Activated CD4-positive, alpha-beta T cell treated with anti-CD3 and anti-CD28 coated beads for 48 hours (primary cell): ENCODE measurements at regions not wholly inside any gene's neighbourhood (a gene's known extent, or its start where the extent isn't known, plus 50 kb on each side); places are given as distances from the start of the nearest gene placed in this dataset.

ENCODE experiments used
- DNase-seq: peaks from one replicate; pipeline ENCODE4 v3.0.0-alpha.2; 2020

DNA sequence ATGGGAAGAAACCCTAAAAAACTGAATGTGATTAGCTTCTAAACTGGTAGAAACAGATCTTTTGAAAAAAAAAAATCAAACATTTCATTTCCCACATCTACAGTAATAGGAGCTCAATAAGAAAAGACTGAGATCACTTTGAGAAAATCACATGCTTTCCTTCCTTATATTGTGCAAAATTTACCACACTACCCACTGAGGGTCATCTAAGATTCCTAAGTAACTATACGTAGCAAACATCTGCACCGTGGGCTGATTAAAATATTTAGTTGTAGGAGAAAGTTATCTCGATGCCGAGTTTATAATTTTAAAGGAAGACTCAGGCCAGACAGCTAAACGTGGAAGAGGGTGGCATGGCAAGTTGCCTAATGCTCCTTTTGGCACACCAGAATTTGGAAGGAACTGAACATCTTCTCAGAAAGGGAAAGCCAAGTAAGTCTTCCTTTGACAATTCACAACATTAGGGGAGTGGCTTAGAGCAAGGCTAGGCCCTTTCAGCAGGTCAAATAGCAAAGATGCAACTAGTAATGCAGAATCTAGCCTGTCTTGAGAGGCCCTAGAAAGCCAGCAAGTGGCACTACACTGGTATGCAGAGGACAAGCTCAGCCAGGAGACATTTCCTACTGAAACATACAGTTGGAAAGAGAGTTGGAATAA is 128.0 kb downstream of the TMA16 start:
- DNase-seq, result no peak

DNA sequence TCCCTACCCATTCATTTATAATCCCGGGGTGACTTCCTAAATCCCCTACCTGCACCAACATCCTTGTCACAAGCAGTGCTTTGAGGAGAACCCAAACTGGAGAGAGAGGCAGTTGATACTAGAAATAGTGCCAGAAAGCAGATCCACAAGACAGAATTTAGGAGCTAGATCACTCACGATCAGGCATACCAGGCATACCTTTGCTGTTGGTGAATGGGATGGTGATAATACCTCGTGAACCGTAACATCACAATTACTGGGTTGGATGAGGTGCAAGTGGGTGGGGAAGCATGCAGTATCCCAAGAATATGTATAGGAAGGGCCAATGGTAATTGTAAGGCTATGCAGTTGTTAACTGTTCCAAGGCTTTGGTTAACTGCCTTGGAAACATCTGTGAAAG is 129.3 kb downstream of the TMA16 start:
- DNase-seq, result no peak

DNA sequence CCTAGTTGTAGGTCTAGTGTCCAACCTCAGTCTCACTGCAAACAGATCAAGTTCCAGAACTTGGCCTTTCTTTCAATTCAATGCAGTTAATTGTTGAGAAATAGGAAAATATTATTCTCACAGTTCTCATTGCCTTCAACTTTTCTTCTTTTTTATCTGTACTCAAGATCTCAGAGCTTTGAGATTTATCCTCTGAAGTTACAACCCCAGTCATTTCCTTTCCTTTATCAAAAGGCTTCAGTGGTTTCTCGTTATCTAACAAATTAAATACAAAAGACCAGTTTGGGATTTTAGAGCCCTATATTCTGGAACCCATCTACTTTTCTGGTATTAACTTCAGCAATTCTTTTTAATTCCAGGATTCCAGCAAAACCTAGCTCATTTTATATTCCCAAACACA is 130.2 kb downstream of the TMA16 start:
- no peak for DNase-seq

DNA sequence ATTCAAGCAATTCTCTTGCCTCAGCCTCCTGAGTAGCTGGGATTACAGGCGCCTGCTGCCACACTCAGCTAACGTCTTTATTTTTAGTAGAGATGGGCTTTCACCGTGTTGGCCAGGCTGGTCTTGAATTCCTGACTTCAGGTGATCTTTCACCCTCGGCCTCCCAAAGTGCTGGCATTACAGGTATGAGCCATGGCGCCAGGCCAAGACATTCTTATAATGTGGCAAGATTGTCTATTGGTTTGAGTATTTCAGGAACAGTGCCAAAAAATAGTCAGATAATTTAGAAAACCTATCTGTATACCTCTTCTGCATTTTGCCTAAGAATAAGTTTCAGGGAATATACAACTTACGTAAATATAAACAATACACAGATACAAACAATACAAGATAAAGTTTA is 136.8 kb downstream of the TMA16 start:
- DNase-seq, result no peak

DNA sequence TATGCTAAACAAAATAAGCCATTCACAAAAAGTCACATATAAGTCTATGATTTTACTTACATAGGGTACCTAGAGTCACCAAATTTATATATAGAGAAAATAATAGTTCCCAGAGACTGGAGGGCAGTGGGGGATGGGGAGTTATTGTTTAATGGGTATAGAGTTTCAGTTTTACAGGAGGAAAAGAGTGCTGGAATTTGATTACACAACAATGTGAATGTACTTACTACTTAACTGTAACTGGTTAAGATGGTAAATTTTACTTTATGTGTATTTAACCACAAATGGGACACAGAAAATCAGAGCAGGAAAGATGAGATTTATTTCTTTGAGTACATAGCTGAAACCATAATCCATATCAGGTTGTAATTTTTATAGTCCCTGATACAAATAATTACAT is 144.4 kb downstream of the TMA16 start:
- DNase-seq, result no peak

DNA sequence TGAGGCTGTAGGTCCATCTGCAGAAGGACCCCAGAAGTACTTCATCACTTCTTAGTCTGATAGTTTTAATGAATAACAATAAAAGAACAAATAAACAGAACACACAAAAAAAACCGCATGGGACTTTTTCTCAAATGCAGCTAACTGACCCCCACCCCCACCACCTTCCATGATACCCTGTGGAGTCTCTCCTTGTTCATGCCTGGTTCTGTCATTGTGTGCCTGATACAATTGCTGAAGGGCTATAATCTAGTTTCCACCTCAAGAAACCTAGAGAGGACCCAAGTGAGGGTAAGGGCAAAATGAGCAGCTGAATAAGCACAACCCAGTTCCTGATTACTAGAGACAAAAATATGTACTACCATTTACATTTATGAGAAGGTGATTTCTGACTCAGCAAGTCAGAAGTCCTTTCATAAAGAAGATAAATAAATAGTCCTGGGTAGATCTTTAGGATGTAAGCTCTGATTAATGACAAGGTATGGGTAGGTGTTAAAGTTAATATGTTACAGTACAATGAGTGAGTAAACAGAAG is 155.1 kb downstream of the TMA16 start:
- no peak for DNase-seq

DNA sequence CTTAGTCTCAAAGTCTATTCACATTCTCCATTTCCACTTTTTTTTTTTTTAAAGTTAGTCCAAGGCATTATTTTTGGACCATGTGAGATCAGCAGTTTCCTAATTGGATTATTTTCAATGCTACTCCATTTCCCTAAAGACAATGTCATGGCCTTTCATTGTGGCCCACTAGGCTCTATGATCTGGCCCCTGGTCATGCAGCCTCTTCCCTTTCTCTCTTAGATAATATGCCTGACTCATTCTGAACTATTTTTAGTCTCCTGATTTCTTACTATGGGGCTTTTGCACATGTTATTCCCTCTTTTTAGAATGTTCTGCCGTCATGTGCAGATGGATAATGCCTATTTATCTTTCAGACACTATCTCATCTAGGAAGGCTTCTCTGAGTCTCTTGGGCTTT is 157.3 kb downstream of the TMA16 start:
- DNase-seq, result no peak

DNA sequence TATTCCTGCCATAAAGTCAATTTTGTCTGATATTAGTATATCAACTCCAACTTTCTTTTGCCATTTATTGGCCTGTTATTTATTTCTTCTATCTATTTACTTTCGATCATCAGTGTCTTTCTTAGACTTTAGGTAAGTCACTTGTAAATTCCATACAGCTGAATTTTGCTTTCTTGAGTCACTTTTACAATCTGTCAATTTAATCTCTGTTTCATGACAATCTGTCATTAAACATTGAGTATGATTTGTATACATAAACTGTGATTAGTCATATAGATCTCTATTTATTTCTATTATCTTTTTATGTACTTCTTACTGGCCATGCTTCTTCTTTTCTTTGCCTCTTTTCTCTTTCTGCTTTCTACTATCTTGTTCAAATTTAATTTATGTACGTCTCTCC is 160.1 kb downstream of the TMA16 start:
- no peak for DNase-seq

DNA sequence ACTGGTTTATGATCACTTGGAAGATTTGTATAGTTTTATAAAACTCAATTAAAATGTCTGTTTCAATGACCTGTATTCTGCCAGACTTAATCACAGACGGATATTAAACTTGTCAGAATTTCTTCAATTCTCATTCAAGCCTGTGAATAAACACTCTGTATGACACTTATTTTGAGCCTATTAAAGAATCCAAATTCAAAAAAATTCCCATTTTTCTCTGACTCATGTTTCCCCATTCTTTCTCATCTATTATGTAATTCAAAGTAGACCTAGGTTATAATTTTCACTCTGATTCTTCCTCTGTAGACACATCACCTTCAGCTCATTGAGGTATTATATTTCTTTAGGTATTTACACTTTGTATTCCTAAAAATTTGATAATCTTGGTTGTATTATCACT is 166.1 kb downstream of the TMA16 start:
- DNase-seq, result no peak

DNA sequence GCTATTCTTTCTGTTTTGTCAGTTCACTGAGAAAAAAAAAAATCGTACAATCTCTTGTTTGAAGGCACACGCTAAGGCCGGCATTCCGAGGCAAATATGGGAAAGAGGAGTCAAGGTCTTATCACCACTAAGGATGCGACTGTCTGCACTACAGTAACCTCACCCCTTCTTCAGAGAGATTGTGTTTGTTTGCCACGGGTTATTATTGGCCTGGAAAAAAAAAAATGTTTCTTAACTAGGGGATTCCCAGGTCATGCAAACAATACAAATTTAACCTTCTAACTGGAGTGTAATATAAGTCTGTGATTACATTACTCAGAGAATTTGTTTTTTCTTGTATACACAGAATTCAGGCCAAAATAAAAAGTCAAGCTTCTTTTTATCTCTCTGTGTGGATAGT is 168.3 kb downstream of the TMA16 start:
- DNase-seq, result no peak

DNA sequence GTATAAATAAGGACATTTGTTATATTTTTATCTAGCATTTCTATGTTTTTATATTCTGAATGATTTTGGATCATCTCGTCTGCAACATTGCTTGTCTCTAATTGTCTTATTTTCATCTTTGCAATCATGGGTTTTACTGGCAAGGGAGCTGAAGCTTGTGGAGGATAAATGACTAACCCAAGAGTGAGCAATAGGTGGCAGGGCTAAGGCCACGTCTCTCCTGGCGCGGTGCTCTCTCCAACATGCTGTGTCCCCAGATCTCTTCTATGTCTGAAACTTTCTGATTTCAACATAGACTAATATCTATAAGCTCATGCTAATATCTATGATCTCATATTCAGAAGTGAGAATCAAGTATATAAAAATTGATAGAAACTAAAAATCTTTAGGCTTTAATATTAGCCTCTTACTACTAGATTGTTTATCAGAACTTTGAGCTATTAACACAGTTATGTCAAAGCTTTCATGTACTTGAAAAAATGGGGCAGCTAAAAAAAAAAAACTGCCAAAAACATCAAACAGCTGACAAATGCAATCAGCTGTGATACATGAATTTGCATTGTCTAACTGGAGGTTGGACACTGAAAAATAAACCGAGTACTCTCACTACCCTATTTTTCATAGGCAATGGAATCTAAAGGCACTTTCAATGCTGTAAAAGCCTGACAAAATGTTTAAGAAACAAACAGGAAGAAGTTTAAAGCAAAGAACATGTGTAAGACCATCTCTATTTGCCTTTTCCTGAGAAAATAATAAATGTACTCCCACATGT is 169.2 kb downstream of the TMA16 start:
- DNase-seq, result no peak

DNA sequence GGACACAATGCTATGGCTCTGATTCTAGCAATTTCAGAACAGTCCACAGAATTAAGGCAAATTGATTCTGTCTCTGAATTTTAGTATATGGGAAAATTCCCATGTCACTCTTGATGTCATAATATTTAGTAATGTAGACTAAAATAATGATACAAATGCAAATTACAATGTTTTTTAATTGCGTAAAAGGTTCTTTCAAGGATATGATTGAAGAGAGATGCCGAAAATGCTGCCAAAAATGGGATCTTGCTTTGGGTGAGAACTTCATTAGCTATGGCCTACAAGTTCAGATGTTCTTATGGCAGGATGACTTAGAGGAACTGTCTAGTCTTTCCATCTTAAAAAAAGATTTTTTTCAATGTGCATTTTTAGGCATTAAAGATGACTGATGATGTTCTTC is 170.6 kb downstream of the TMA16 start:
- no peak for DNase-seq

DNA sequence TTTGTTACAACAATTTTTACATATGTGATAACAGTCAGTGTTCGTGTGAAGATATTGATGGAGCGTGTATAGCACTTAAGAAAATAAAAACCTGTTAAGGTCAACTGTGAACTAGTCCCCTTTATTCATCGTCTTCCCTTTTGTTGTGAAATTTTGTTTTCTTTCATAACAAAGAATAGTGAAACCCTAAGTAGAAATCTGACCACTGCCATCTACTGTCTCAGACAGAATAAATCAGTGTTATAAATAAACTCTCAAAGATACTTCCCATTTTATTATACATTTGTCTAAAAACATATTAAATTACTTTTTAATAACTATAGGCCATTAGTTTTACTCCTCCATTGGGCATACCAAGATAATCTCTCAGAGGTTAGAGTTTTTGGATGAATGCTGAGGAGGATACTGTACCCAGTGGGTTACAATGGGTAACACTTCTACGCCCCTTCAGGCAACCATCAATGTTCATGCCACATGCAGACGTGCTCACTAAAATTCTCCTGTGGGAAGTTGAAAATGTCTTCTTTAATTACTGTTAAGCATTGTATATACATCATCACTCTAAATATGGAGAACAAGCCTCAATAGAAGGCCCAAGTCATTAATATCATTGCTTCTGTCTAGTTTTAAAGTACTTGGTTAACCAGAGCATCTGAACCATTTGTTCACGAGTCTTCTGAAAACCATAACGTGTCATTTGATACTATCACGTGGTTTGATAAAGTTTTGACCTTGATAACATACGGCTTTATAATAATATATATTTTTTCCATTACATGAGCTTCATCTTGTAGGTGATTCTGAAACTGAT is 171.2 kb downstream of the TMA16 start:
- no peak for DNase-seq

DNA sequence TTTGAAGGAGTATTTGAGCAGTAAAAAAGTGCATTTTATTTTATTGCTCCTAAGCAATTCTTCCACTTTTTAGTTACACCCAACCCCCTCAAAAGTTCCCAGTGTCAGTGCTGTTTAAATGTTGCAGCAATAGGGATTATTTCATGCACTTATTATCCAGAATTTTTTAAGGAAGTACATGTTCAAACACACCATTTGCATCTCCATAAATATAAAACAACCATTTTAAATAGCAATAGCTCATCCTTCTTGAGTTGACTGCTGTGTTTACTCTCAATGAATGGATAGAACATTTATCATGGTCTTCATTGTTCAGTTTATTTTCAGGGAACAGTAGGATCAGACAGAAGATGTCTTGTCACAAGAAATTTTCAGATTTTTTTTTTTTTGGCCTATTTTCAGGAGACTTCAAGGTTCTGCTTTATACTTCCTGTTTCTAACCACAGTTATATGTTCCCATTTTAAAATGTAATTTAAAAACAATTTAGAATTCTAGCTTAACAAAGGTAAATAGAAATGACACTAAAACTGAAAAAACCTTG is 171.9 kb downstream of the TMA16 start:
- no peak for DNase-seq

DNA sequence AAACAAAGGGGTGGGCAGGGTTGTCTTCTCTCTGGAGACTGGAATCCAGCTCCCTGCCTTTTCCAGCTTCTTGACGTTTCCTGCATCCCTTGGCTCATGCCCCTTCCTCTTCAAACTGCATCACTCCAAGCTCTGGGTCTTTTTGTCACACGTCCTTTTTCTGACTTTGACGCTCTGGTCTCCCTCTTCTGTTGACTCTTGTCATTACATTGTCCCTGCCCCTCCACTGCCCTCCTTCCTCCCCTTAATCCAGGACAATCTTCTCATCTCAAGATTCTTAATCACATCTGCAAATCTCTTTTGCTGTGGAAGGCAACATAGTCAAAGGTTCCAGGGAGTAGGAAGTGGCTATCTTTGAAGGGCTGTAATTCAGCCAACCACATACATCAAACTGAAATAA is 178.3 kb downstream of the TMA16 start:
- DNase-seq, result no peak

DNA sequence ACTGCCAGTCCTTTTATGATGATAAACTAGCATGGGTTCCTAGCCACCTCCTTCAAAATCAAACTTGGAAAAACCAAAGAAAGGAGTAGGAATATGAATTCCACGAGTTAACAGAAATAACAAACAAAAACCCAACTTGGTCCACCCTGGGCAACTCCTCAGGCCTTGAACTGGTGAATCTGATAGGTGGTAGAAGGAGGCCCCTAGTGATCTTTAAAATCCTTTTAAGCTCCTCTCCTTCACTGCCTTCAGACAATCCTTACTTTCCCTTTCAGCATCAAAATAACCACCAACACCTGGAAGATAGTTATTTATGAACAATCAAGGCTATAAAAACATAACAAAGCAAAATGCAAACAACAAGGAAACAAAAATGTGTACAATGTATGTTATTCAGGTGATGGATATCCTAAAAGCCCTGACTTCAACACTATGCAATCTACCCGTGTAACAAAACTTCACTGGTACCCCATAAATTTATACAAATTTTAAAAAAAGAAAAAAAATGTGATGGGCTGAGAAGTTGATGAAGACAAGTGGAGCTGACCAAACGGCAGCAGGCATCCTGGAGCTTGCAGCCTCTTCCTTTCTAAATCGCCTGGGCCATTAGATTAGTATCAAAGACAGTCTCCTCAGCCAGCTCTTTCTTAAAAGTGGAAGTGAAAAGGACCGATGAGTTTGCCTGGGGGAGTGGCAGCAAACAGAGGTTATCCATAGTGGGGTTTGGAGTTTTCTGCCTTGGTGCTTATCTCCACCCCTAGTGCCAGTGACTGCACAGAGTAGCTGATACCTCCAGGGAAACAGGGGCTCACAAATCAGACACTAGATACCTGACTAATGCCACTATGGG is 179.6 kb downstream of the TMA16 start:
- DNase-seq, result no peak

DNA sequence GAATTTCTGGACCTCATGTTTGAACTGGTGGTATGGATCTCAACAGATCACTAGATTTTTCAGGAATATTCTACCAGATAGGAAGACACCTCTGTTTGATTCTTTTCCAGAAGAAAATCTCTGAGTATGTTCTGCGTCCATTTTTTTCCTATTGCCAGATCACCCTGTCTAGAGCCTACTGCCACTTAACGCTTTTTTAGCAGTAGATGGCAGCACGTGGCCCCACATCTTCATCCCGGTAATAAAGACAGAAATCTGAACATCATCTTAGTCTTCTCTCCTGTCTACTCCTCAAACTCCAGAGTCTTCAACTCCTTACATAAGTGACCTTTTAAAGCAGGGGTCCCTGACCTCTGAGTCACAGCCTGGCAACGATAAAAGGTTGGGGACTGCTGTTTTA is 184.7 kb downstream of the TMA16 start:
- DNase-seq, result no peak

DNA sequence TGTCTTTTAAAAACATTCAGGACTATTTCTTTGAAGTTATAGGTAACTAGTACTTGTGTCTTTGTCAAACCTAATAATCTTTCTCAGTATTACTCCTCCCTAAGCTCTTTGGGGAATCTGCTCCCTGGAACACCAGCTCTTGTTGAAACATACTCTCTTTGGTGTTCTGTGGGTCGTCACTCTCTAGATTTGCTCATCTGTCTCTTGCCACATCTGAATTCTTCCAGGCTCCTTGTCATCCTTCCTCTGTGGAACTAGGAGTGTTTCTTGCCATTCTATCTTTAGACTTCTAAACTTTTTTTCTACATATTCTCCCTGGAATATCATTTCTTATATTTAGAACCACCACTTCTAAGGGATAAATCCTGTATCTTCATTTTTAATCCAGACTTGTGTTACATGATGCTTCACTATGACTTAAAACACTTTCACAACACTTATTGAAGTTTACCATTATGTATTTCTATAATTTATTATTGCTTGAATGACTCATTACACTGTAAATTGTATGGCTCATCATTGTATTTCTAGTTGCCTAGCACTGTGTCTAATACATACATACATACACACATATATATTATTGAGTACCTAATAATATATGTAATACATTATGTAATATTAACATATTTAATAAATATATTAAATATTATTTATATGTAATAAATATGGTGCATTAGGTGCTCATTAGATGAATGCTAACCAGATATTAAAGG is 186.1 kb downstream of the TMA16 start:
- DNase-seq, result no peak

DNA sequence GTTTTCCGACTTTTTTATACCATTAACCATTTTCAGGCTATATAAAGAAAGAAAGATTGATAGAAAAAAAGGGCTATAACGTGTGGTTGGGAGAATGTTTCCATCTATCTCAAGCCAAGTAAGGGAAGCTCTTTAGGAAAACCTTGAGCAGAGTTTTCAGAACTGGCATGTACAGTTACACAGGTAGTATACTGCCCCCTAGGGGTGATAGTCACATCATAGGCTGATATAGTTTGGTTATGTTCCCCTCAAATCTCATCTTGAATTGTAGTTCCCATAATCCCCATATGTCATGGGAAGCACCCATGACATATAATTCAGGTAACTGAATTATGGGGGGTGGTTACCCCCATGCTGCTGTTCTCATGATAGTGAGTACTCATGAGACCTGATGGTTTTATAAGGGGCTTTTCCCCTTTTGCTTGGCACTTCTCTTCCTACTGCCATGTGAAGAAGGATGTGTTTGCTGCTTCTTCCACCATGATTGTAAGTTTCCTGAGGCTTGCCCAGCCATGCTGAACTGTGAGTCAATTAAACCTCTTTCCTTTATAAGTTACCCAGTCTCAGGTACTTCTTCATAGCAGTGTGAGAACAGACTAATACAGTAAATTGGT is 186.8 kb downstream of the TMA16 start:
- no peak for DNase-seq

DNA sequence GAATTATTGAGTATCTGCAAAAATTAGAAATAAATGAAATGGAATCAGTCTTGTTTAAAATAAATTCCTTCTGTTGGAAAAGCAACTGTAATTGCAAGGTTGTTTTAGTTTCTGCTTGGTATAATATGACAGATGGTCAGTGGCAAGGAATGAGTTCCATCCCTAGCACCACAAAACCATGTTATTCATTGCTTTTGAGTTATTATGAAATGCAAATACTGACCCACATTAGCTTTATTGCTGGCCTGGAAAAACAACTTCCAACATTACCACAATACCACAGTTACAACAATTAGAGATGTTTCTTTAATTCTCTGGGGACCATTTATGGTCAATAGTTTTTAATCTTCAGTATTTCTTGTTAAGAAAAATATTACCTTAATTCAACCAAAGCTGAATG is 194.4 kb downstream of the TMA16 start:
- DNase-seq, result no peak

DNA sequence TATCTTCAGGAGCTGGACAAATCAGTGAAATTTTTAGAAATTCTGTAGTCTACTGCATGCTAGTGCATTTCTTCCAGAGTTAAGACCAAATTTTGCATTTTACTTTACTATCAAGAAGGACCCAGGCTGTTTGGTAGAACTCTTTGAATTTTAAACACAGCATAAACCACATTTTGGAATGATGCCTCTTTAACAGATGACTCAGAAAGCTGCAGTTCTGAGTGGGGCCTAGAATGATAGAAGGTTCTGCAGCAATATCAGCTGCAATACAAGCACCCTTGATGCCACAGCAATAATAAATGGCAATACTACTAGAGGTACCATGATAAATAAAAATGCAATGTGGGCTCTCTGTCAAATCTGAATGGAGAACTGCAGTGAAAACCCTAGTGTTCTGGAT is 198.7 kb downstream of the TMA16 start:
- DNase-seq, result no peak
